ENCODE measurements at regions not wholly inside any gene's neighbourhood (a gene's known extent, or its start where the extent isn't known, plus 50 kb on each side); places are given as distances from the start of the nearest gene placed in this dataset.

GRCh38 chr1:117261424-117261785, 50.7 kb upstream of the VTCN1 start:
- Histone ChIP-seq H3K36me3 (ENCODE audit: control insufficient read depth, insufficient read depth, low read length) (no peaks in the 10 kb centered on the region), H3K27ac (ENCODE audit: low read length) (no peak overlapping the region), H3K27me3 (ENCODE audit: control insufficient read depth, insufficient read depth, low read length) (no peaks in the 10 kb centered on the region), H3K4me3 (ENCODE audit: low read depth in 2 of 2, low read length in 2 of 2) (no peak overlapping the region), H3K9me3 (ENCODE audit: control insufficient read depth, insufficient read depth, low read depth, low read length) (no peaks in the 10 kb centered on the region), H3K4me1 (ENCODE audit: control insufficient read depth, insufficient read depth, low read length) (no peaks in the 10 kb centered on the region)
- no TSS peak for BruUV-seq (replicated peaks)
- in situ Hi-C loops (cut with HindIII; ENCODE audit: low pct_unique_long_range_greater_than_20kb, low sequenced_read_pairs) (no loop called here), intact Hi-C loops (cut with micrococcal nuclease; ENCODE audit: unreplicated experiment) (no loop called here)
- ATAC-seq: no peak
- POLR2A ChIA-PET: no interaction called here
- TF ChIP-seq POLR2AphosphoS5 (IDR thresholded peaks at IDR 0.05; ENCODE audit: low read depth, low read length) (no peak), REST (IDR thresholded peaks at IDR 0.05; ENCODE audit: insufficient read depth in 1 of 2, low read depth in 2 of 2, low read length in 1 of 2) (no peak), SIN3A (IDR thresholded peaks at IDR 0.05; ENCODE audit: borderline replicate concordance, insufficient read depth, low read depth, low read length) (no peak), TCF7L2 (IDR thresholded peaks at IDR 0.05; ENCODE audit: low read depth, low read length) (no peak)
- TF ChIP-seq, protein P1, sequence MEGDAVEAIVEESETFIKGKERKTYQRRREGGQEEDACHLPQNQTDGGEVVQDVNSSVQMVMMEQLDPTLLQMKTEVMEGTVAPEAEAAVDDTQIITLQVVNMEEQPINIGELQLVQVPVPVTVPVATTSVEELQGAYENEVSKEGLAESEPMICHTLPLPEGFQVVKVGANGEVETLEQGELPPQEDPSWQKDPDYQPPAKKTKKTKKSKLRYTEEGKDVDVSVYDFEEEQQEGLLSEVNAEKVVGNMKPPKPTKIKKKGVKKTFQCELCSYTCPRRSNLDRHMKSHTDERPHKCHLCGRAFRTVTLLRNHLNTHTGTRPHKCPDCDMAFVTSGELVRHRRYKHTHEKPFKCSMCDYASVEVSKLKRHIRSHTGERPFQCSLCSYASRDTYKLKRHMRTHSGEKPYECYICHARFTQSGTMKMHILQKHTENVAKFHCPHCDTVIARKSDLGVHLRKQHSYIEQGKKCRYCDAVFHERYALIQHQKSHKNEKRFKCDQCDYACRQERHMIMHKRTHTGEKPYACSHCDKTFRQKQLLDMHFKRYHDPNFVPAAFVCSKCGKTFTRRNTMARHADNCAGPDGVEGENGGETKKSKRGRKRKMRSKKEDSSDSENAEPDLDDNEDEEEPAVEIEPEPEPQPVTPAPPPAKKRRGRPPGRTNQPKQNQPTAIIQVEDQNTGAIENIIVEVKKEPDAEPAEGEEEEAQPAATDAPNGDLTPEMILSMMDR (IDR thresholded peaks at IDR 0.05): no peak
- no peak for DNase-seq (ENCODE audit: low read depth, low spot score)
- CTCF ChIA-PET: no interaction called here

DNA sequence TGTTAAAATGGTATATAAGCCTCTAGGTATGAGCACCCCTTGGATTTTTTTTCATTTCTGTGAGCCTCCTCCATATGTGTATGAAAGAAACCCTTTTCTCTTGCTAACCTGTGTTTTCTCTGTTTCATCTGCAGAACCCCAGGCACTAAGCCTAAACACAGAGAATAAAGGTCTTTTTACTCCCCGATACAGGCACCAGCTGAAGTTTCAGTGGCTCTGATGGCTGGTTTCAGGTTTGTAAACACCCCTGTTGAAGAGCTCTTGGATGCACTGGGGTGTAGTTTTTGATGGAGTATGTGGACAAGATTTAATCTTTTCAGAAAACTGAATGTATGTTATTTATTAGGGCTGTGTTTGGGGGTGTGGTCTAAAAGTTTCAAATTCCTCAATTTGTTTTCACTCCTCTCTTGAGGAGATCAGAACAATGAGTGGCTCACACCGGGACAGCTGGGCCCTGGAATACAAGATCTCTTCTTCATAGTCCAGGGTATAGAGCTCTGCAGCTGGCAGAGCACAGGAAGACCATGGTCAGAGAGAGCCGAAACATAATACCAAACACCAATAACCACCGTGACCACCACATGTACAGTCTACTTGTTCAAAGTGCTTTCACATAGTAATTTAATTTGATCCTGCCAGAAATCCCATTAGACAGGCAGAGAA, 50.2 kb upstream of the VTCN1 start:
- DNase-seq (ENCODE audit: low read depth, low spot score) (no peak), ATAC-seq (no peak)
- Histone ChIP-seq H3K4me1 (ENCODE audit: control insufficient read depth, insufficient read depth, low read length) (no peaks in the 10 kb centered on the region), H3K4me3 (ENCODE audit: low read depth in 2 of 2, low read length in 2 of 2) (no peak overlapping the region), H3K27ac (ENCODE audit: low read length) (no peak overlapping the region), H3K9me3 (ENCODE audit: control insufficient read depth, insufficient read depth, low read depth, low read length) (no peaks in the 10 kb centered on the region), H3K36me3 (ENCODE audit: control insufficient read depth, insufficient read depth, low read length) (no peaks in the 10 kb centered on the region), H3K27me3 (ENCODE audit: control insufficient read depth, insufficient read depth, low read length) (no peaks in the 10 kb centered on the region)
- POLR2A ChIA-PET: no interaction called here
- in situ Hi-C loops (cut with HindIII; ENCODE audit: low pct_unique_long_range_greater_than_20kb, low sequenced_read_pairs): no loop called here
- no TSS peak for BruUV-seq (replicated peaks)
- CTCF ChIA-PET: no interaction called here
- intact Hi-C loops (cut with micrococcal nuclease; ENCODE audit: unreplicated experiment): no loop called here
- TF ChIP-seq SIN3A (IDR thresholded peaks at IDR 0.05; ENCODE audit: borderline replicate concordance, insufficient read depth, low read depth, low read length) (no peak), TCF7L2 (IDR thresholded peaks at IDR 0.05; ENCODE audit: low read depth, low read length) (no peak), REST (IDR thresholded peaks at IDR 0.05; ENCODE audit: insufficient read depth in 1 of 2, low read depth in 2 of 2, low read length in 1 of 2) (no peak), POLR2AphosphoS5 (IDR thresholded peaks at IDR 0.05; ENCODE audit: low read depth, low read length) (no peak)
- TF ChIP-seq, protein P1 (IDR thresholded peaks at IDR 0.05): no peak
